K562 (cell line): ENCODE measurements at regions not wholly inside any gene's neighbourhood (a gene's known extent, or its start where the extent isn't known, plus 50 kb on each side); places are given as distances from the start of the nearest gene placed in this dataset.

Experiments used
- ATAC-seq: fragments of 200-7000 bp; cut with Tn5 transposase; 3 replicates; pipeline ENCODE4 v1.9.1; 2020; ENCODE audit warnings: moderate library complexity
- BruUV-seq: library from RNA; stranded (reverse); fragments of 400-500 nt; replicated peaks from 2 replicates; lab custom pipeline; 2021; lab: Mats Ljungman, UMichigan
- CTCF ChIA-PET: fragments of 300-600 bp; formaldehyde crosslinking; extraction: SDS; loops from one replicate; lab custom pipeline; 2021; ENCODE audit warnings: low intra/inter-chr PET ratio; lab: Yijun Ruan, JAX
- POLR2A ChIA-PET: fragments of 300-600, 350-650 bp; sonication (Branson Sonifier 250); formaldehyde crosslinking; extraction: SDS; loops from one replicate; lab custom pipeline; 2021; ENCODE audit warnings: antibody characterized with exemption, inconsistent platforms; lab: Yijun Ruan, JAX
- DNase-seq, 4 experiments: peaks; one replicate each; pipeline versions ENCODE4 v3.0.0 to v3.0.0-alpha.2; 2011 to 2018; ENCODE audit warnings: low spot score in 3 of 4, mixed read lengths in 3 of 4; ENCODE audit errors: extremely low read depth in 1 of 4
- FAIRE-seq: peaks from 2 replicates; lab custom pipeline; 2011; peaks lifted over from hg19 to GRCh38; lab: Jason Lieb, UNC
- H2AFZ ChIP-seq: 2 replicates; pipeline ENCODE4 v1.6.0; 2011; ENCODE audit warnings: low read depth, low read length, control low read depth, inconsistent platforms
- H3K27ac ChIP-seq: fragments of 200-600 bp; 3 replicates; pipeline ENCODE4 v1.8.0; 2011; ENCODE audit warnings: low read depth, mild to moderate bottlenecking, control low read depth, inconsistent platforms, low read length, moderate library complexity, mixed read lengths; ENCODE audit errors: extremely low read depth
- H3K27me3 ChIP-seq, 2 experiments: fragments of 300-600 bp in 1 of 2; 2 replicates in 1 of 2; 3 replicates in 1 of 2; pipeline versions ENCODE4 v1.6.0 to v1.8.0; 2011; ENCODE audit warnings: inconsistent platforms in 2 of 2, low read length in 2 of 2, mild to moderate bottlenecking in 1 of 2, mixed read lengths in 1 of 2, moderate library complexity in 1 of 2; ENCODE audit not compliant: control insufficient read depth in 2 of 2, insufficient read depth in 2 of 2
- H3K36me3 ChIP-seq: fragments of 300-600 bp; 3 replicates; pipeline ENCODE4 v1.8.0; 2011; ENCODE audit warnings: mild to moderate bottlenecking, low read length, inconsistent platforms; ENCODE audit not compliant: control insufficient read depth, insufficient read depth
- H3K4me1 ChIP-seq, 2 experiments: fragments of 200-600 bp in 1 of 2; replicated peaks in 1 of 2; 2 replicates in 1 of 2; 3 replicates in 1 of 2; pipeline versions ENCODE4 v1.5.1 to v1.8.0; 2011; ENCODE audit warnings: inconsistent platforms in 2 of 2, low read length in 2 of 2, mild to moderate bottlenecking in 1 of 2, mixed read lengths in 1 of 2, moderate library complexity in 1 of 2; ENCODE audit not compliant: control insufficient read depth in 2 of 2, insufficient read depth in 2 of 2
- H3K4me2 ChIP-seq: 2 replicates; pipeline ENCODE4 v1.6.1; 2011; ENCODE audit warnings: low read length, control low read depth, inconsistent platforms, mixed read lengths; ENCODE audit not compliant: insufficient read depth
- H3K4me3 ChIP-seq: fragments of 200-600 bp; sonication (generic), shearing (Covaris generic); 2 replicates; pipeline ENCODE4 v1.5.1; 2016; ENCODE audit warnings: control low read depth, inconsistent platforms
- H3K79me2 ChIP-seq: fragments of 200-600 bp; 3 replicates; pipeline ENCODE4 v1.8.0; 2011; ENCODE audit warnings: low read length, inconsistent platforms; ENCODE audit not compliant: control insufficient read depth, insufficient read depth
- H3K9ac ChIP-seq, 2 experiments: 2 replicates each; pipeline versions ENCODE4 v1.6.0 to v1.6.1; 2011; ENCODE audit warnings: low read depth in 2 of 2, low read length in 2 of 2, control low read depth in 1 of 2, inconsistent platforms in 1 of 2, mild to moderate bottlenecking in 1 of 2, mixed read lengths in 1 of 2; ENCODE audit not compliant: insufficient read depth in 1 of 2
- H3K9me1 ChIP-seq: one replicate; pipeline ENCODE4 v1.6.0; 2011; ENCODE audit warnings: inconsistent platforms, mild to moderate bottlenecking, low read length, moderate library complexity; ENCODE audit not compliant: control insufficient read depth, insufficient read depth
- H3K9me3 ChIP-seq: replicated peaks from 2 replicates; pipeline ENCODE4 v1.5.1; 2011; ENCODE audit warnings: low read depth, low read length, inconsistent platforms; ENCODE audit not compliant: control insufficient read depth, insufficient read depth
- H4K20me1 ChIP-seq: replicated peaks from 2 replicates; pipeline ENCODE4 v1.6.1; 2011; ENCODE audit warnings: low read length, inconsistent platforms, mixed read lengths; ENCODE audit not compliant: control insufficient read depth, insufficient read depth
- AFF4 ChIP-seq: sonication (generic); formaldehyde crosslinking; IDR thresholded peaks from 2 replicates; pipeline ENCODE4 v1.8.0; 2023; ENCODE audit warnings: mild to moderate bottlenecking, missing genetic modification reagents
- BACH1 ChIP-seq: fragments of 200-800 bp; sonication (Bioruptor generic); IDR thresholded peaks from 2 replicates; pipeline ENCODE4 v1.6.1; 2016; ENCODE audit warnings: missing genetic modification characterization, missing compliant biosample characterization
- E2F6 ChIP-seq, 2 experiments: IDR thresholded peaks; 2 replicates each; pipeline ENCODE4 v1.6.1; 2011; ENCODE audit warnings: borderline replicate concordance in 1 of 2, control low read depth in 1 of 2, low read depth in 1 of 2, low read length in 1 of 2, mild to moderate bottlenecking in 1 of 2, mixed read lengths in 1 of 2, moderate library complexity in 1 of 2; ENCODE audit not compliant: insufficient read depth in 1 of 2, insufficient read length in 1 of 2, poor library complexity in 1 of 2, severe bottlenecking in 1 of 2; ENCODE audit errors: extremely low read depth in 1 of 2
- E2F8 ChIP-seq: fragments of 450-650 bp; IDR thresholded peaks from 2 replicates; pipeline ENCODE4 v1.7.1; 2018; ENCODE audit warnings: mild to moderate bottlenecking, low read depth; ENCODE audit not compliant: partially characterized antibody
- FOXM1 ChIP-seq, 2 experiments: fragments of 450-650 bp in 1 of 2; sonication (generic) in 1 of 2; formaldehyde crosslinking in 1 of 2; IDR thresholded peaks; 2 replicates each; pipeline versions ENCODE4 v1.6.1 to v1.9.0; 2017 to 2022; ENCODE audit warnings: low read depth in 2 of 2, mild to moderate bottlenecking in 2 of 2, missing genetic modification reagents in 1 of 2, moderate library complexity in 1 of 2
- GATAD2B ChIP-seq: fragments of 450-650 bp; IDR thresholded peaks from 2 replicates; pipeline ENCODE4 v1.6.1; 2017; ENCODE audit warnings: mild to moderate bottlenecking, borderline replicate concordance
- ZBTB8A ChIP-seq: fragments of 450-650 bp; IDR thresholded peaks from 2 replicates; pipeline ENCODE4 v1.6.1; 2018; ENCODE audit warnings: mild to moderate bottlenecking, moderate library complexity; ENCODE audit not compliant: partially characterized antibody
- ZNF740 ChIP-seq, 3 experiments: fragments of 200-800 bp in 1 of 3; sonication (Bioruptor generic) in 1 of 3; sonication (generic) in 1 of 3; formaldehyde crosslinking in 1 of 3; IDR thresholded peaks; 2 replicates each; pipeline versions ENCODE4 v1.6.1 to v1.8.0; 2016 to 2022; ENCODE audit warnings: mild to moderate bottlenecking in 2 of 3, missing compliant biosample characterization in 2 of 3, missing genetic modification characterization in 2 of 3, missing genetic modification reagents in 1 of 3
- in situ Hi-C: fragments of 300-500 bp; cut with MboI; formaldehyde crosslinking; loops from 4 replicates; pipeline ENCODE4 v1.15.0; 2018; ENCODE audit warnings: inconsistent platforms, mixed read lengths
- intact Hi-C: fragments of 100-400 bp; cut with micrococcal nuclease; formaldehyde crosslinking; loops from 2 replicates; pipeline ENCODE4 v1.14.2; 2022

- in situ Hi-C loops, result no loop called here
- Histone ChIP-seq H3K4me1 (no peaks in the 10 kb centered on the region), H3K9me1 (no peaks in the 10 kb centered on the region), H3K36me3 (no peaks in the 10 kb centered on the region), H3K27ac (no peak overlapping the region), H3K27me3 (no peaks in the 10 kb centered on the region), H3K4me2 (no peak overlapping the region), H4K20me1 (no peaks in the 10 kb centered on the region), H3K9ac (no peak overlapping the region), H3K79me2 (no peaks in the 10 kb centered on the region), H3K4me3 (no peak overlapping the region), H3K9me3 (no peaks in the 10 kb centered on the region), H2AFZ (no peak overlapping the region)
- no peak for FAIRE-seq
- ATAC-seq, result no peak
- POLR2A ChIA-PET, result no interaction called here
- no peak for DNase-seq
- intact Hi-C loops, result no loop called here
- BruUV-seq, result no TSS peak
- CTCF ChIA-PET, result no interaction called here
- no peak for TF ChIP-seq FOXM1 (IDR thresholded peaks at IDR 0.05; ENCODE audit: low read depth)
- no peak for TF ChIP-seq FOXM1 (CRISPR knock-in tag; IDR thresholded peaks at IDR 0.05; ENCODE audit: low read depth)
- TF ChIP-seq E2F8, result no peak
- no peak for TF ChIP-seq E2F6 (IDR thresholded peaks at IDR 0.05; ENCODE audit: borderline replicate concordance in 1 of 2, extremely low read depth in 1 of 2, insufficient read depth in 1 of 2, insufficient read length in 1 of 2, low read depth in 1 of 2, low read length in 1 of 2, poor library complexity in 1 of 2, severe bottlenecking in 1 of 2)
- no peak for TF ChIP-seq BACH1 (tag)
- TF ChIP-seq ZNF740 (CRISPR knock-in tag; IDR thresholded peaks at IDR 0.05), result no peak
- no peak for TF ChIP-seq ZNF740 (tag; IDR thresholded peaks at IDR 0.05)
- TF ChIP-seq ZBTB8A, result no peak
- TF ChIP-seq GATAD2B, result no peak
- TF ChIP-seq AFF4 (CRISPR knock-in tag), result no peak
These were observed 572.3 kb upstream of the RAG2 start for GRCh38 chr11:37170311-37170710.
